ENCODE measurements at regions not wholly inside any gene's neighbourhood (a gene's known extent, or its start where the extent isn't known, plus 50 kb on each side); places are given as distances from the start of the nearest gene placed in this dataset.

DNA sequence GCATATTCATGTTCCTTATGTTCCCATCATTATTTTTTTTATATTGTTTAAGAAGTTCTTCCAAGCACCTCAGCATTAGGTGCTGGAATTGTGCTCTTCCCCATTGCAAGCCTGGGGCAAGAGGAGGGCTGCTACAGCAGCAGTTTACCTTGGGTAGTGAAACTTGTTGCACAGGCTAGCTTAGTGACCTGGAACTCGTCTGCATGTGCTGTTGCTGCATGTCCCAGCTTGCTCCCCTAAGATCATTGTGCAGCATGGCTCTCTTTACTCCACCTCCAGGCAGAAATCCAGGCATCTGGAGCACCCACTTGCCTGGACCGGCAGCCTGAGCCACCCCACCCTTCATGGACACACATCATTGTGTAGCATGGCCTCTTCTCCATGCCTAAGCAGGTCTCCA lies 776.0 kb downstream of the GLUD2 start:
- intact Hi-C loops (cut with micrococcal nuclease): no loop called here
- ChIA-PET CTCF (no interaction called here), POLR2A (no interaction called here)
- DNase-seq: no peak
- no peaks in the 10 kb centered on the region for H3K27me3 ChIP-seq (replicated peaks in 1 of 4; ENCODE audit: control extremely low read depth in 1 of 4, control insufficient read depth in 3 of 4, insufficient read depth in 4 of 4, low read length in 3 of 4)
- 60% methylated on average over 1 of the region's 2 CpGs for WGBS (ENCODE audit: insufficient coverage)
- H3K79me2 ChIP-seq (ENCODE audit: control insufficient read depth, insufficient read depth, low read length): no peaks in the 10 kb centered on the region
- no peaks in the 10 kb centered on the region for H3K4me1 Mint-ChIP-seq
- no peak overlapping the region for H3K4me3 Mint-ChIP-seq
- no peak overlapping the region for H3K9ac ChIP-seq (ENCODE audit: low read length)
- no peaks in the 10 kb centered on the region for H3K9me3 Mint-ChIP-seq (ENCODE audit: insufficient read depth)
- ATAC-seq (ENCODE audit: low read depth): no peak
- no peak overlapping the region for H3K27ac ChIP-seq (ENCODE audit: low read length in 2 of 2)
- H4K20me1 ChIP-seq (ENCODE audit: control insufficient read depth, insufficient read depth, low read length, poor library complexity, severe bottlenecking): no peaks in the 10 kb centered on the region
- H3K4me3 ChIP-seq (ENCODE audit: control extremely low read depth in 1 of 5, extremely low read depth in 1 of 5, insufficient read depth in 1 of 5, low read depth in 2 of 5, low read length in 4 of 5): no peak overlapping the region
- no peaks in the 10 kb centered on the region for H3K27me3 Mint-ChIP-seq
- no peak overlapping the region for H3K27ac Mint-ChIP-seq
- TF ChIP-seq, protein P1, sequence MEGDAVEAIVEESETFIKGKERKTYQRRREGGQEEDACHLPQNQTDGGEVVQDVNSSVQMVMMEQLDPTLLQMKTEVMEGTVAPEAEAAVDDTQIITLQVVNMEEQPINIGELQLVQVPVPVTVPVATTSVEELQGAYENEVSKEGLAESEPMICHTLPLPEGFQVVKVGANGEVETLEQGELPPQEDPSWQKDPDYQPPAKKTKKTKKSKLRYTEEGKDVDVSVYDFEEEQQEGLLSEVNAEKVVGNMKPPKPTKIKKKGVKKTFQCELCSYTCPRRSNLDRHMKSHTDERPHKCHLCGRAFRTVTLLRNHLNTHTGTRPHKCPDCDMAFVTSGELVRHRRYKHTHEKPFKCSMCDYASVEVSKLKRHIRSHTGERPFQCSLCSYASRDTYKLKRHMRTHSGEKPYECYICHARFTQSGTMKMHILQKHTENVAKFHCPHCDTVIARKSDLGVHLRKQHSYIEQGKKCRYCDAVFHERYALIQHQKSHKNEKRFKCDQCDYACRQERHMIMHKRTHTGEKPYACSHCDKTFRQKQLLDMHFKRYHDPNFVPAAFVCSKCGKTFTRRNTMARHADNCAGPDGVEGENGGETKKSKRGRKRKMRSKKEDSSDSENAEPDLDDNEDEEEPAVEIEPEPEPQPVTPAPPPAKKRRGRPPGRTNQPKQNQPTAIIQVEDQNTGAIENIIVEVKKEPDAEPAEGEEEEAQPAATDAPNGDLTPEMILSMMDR (IDR thresholded peaks at IDR 0.05): no peak
- no peak for TF ChIP-seq EZH2 (IDR thresholded peaks at IDR 0.05; ENCODE audit: borderline replicate concordance, insufficient read depth, low read depth, low read length, poor library complexity, severe bottlenecking)
- H3K36me3 ChIP-seq (replicated peaks in 1 of 2; ENCODE audit: control extremely low read depth in 1 of 2, control insufficient read depth in 1 of 2, extremely low read depth in 1 of 2, insufficient read depth in 2 of 2, low read length in 1 of 2): no peaks in the 10 kb centered on the region
- no peak overlapping the region for H3K4me2 ChIP-seq (replicated peaks; ENCODE audit: low read depth, low read length, poor library complexity, severe bottlenecking)
- no peaks in the 10 kb centered on the region for H3K9me3 ChIP-seq (ENCODE audit: control extremely low read depth in 1 of 3, control insufficient read depth in 2 of 3, insufficient read depth in 1 of 3, low read length in 2 of 3)
- H3K4me1 ChIP-seq (ENCODE audit: control insufficient read depth in 2 of 2, insufficient read depth in 2 of 2, low read length in 2 of 2): no peaks in the 10 kb centered on the region
- no peak overlapping the region for H2AFZ ChIP-seq (ENCODE audit: insufficient read depth, low read depth, low read length, poor library complexity, severe bottlenecking)

- intact Hi-C loops (cut with micrococcal nuclease): no loop called here
- TF ChIP-seq EZH2 (IDR thresholded peaks at IDR 0.05; ENCODE audit: borderline replicate concordance, insufficient read depth, low read depth, low read length, poor library complexity, severe bottlenecking): no peak
- TF ChIP-seq, protein P1 (IDR thresholded peaks at IDR 0.05): no peak
These were observed 784.2 kb downstream of the GLUD2 start for GRCh38 chrX:121831601-121832000.

More at GRCh38 chrX:121831601-121832000, 784.2 kb downstream of the GLUD2 start:
- WGBS (ENCODE audit: insufficient coverage): no CpG with 5 or more reads among the region's 2 CpGs
- CTCF ChIA-PET: no interaction called here
- no peak overlapping the region for H3K4me2 ChIP-seq (replicated peaks; ENCODE audit: low read depth, low read length, poor library complexity, severe bottlenecking)
- H3K27ac Mint-ChIP-seq: no peak overlapping the region
- H3K9me3 Mint-ChIP-seq (ENCODE audit: insufficient read depth): no peaks in the 10 kb centered on the region
- no peaks in the 10 kb centered on the region for H3K36me3 ChIP-seq (replicated peaks in 1 of 2; ENCODE audit: control extremely low read depth in 1 of 2, control insufficient read depth in 1 of 2, extremely low read depth in 1 of 2, insufficient read depth in 2 of 2, low read length in 1 of 2)
- no peak overlapping the region for H3K4me3 ChIP-seq (ENCODE audit: control extremely low read depth in 1 of 5, extremely low read depth in 1 of 5, insufficient read depth in 1 of 5, low read depth in 2 of 5, low read length in 4 of 5)
- H3K27me3 Mint-ChIP-seq: no peaks in the 10 kb centered on the region
- no peaks in the 10 kb centered on the region for H3K27me3 ChIP-seq (replicated peaks in 1 of 4; ENCODE audit: control extremely low read depth in 1 of 4, control insufficient read depth in 3 of 4, insufficient read depth in 4 of 4, low read length in 3 of 4)
- POLR2A ChIA-PET: no interaction called here
- no peaks in the 10 kb centered on the region for H3K9me3 ChIP-seq (ENCODE audit: control extremely low read depth in 1 of 3, control insufficient read depth in 2 of 3, insufficient read depth in 1 of 3, low read length in 2 of 3)
- H3K27ac ChIP-seq (ENCODE audit: low read length in 2 of 2): no peak overlapping the region
- no peaks in the 10 kb centered on the region for H4K20me1 ChIP-seq (ENCODE audit: control insufficient read depth, insufficient read depth, low read length, poor library complexity, severe bottlenecking)
- ATAC-seq (ENCODE audit: low read depth) (no peak), DNase-seq (no peak)
- H3K9ac ChIP-seq (ENCODE audit: low read length): no peak overlapping the region
- H3K4me1 ChIP-seq (ENCODE audit: control insufficient read depth in 2 of 2, insufficient read depth in 2 of 2, low read length in 2 of 2): no peaks in the 10 kb centered on the region
- no peaks in the 10 kb centered on the region for H3K79me2 ChIP-seq (ENCODE audit: control insufficient read depth, insufficient read depth, low read length)
- no peak overlapping the region for H3K4me3 Mint-ChIP-seq
- H3K4me1 Mint-ChIP-seq: no peaks in the 10 kb centered on the region
- H2AFZ ChIP-seq (ENCODE audit: insufficient read depth, low read depth, low read length, poor library complexity, severe bottlenecking): no peak overlapping the region

Data from B cell (primary cell).